ENCODE measurements at regions not wholly inside any gene's neighbourhood (a gene's known extent, or its start where the extent isn't known, plus 50 kb on each side); places are given as distances from the start of the nearest gene placed in this dataset.

DNA sequence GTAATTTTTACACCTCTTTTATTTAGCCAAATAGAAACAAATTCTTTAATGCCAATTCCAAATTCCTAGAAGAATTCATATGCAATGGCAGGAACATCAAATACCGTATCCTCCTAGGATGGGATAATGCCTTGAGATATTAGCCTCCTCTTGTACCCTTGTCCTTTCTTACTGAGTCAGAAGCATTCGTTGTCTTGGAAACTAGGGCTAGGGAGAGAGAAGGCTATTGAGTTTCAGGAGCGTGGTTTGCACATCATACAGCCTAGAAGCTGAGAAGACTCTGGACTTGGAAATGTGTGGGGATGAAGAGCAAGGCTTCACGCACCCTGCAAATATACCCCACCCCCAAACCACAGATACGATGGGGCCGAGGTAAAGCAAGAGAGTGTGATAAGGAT lies 300.7 kb downstream of the SP3 start:
- no peaks in the 10 kb centered on the region for H3K27me3 ChIP-seq
- no peaks in the 10 kb centered on the region for H3K9me3 ChIP-seq (ENCODE audit: low read depth)
- DNase-seq (ENCODE audit: low read depth in 1 of 2, low spot score in 1 of 2), result no peak
- no peaks in the 10 kb centered on the region for H3K4me1 ChIP-seq (ENCODE audit: low read depth)
- TF ChIP-seq, protein P1, sequence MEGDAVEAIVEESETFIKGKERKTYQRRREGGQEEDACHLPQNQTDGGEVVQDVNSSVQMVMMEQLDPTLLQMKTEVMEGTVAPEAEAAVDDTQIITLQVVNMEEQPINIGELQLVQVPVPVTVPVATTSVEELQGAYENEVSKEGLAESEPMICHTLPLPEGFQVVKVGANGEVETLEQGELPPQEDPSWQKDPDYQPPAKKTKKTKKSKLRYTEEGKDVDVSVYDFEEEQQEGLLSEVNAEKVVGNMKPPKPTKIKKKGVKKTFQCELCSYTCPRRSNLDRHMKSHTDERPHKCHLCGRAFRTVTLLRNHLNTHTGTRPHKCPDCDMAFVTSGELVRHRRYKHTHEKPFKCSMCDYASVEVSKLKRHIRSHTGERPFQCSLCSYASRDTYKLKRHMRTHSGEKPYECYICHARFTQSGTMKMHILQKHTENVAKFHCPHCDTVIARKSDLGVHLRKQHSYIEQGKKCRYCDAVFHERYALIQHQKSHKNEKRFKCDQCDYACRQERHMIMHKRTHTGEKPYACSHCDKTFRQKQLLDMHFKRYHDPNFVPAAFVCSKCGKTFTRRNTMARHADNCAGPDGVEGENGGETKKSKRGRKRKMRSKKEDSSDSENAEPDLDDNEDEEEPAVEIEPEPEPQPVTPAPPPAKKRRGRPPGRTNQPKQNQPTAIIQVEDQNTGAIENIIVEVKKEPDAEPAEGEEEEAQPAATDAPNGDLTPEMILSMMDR (IDR thresholded peaks at IDR 0.05; ENCODE audit: low read depth, low read length), result no peak
- H3K36me3 ChIP-seq, result no peaks in the 10 kb centered on the region
- H3K4me3 ChIP-seq, result no peak overlapping the region
- H3K27ac ChIP-seq, result no peak overlapping the region

DNA sequence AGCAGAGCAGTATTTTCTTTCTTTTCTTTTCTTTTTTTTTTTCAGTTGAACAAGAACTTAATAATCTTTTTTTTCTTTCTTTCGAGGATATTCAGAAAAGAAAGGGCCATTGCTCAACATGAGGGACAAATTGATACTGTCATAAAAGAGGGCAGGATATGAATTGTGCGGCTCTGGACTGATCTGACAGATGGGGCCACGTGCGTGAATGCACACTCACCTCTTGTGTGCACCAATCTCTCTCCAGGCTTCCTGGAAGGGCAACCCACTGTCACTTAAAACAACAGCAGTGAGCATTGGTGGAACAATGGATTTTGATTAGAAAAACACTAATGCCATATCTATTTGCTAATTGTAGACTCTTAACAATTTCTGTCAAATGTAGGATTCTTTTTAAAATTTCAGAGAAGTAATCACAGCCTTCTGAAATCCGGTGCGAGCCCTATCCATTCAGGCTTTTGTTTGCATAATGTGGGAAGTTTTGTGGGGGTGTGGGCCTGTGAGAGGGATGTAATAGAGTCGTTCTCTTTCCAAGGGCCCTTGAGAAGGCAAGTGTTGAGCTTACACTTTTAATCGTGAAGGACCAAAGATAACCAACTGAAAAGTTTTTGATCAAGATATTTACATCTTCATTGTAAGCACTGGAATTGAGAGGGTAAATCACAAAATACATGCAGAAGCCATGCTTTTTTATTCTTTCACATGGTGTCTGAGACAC lies 298.8 kb downstream of the SP3 start:
- H3K9me3 ChIP-seq (ENCODE audit: low read depth), result no peaks in the 10 kb centered on the region
- no peak for DNase-seq (ENCODE audit: low read depth in 1 of 2, low spot score in 1 of 2)
- H3K4me3 ChIP-seq, result no peak overlapping the region
- no peaks in the 10 kb centered on the region for H3K4me1 ChIP-seq (ENCODE audit: low read depth)
- TF ChIP-seq, protein P1 (IDR thresholded peaks at IDR 0.05; ENCODE audit: low read depth, low read length), result no peak
- no peaks in the 10 kb centered on the region for H3K27me3 ChIP-seq
- H3K27ac ChIP-seq, result no peak overlapping the region
- H3K36me3 ChIP-seq, result no peaks in the 10 kb centered on the region

DNA sequence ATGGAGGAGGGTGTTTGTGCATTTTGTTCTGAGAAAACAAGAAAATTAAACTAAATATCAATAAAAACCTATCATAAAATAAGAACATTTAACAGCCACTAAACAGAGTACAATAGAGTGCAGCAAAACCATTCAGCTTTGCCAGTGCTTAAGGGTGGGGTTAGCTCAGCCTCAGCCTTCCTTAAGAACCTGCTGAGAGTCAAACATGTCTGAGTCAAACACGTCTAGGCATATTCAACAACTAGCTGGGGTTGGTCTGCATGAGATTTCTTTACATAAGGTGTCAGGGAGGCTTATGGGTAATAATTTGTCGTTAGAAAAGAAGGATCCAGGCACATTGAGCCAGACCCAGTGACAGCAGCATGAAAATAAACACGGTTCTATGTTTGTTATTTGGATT lies 298.2 kb downstream of the SP3 start:
- Histone ChIP-seq H3K9me3 (ENCODE audit: low read depth) (no peaks in the 10 kb centered on the region), H3K36me3 (no peaks in the 10 kb centered on the region), H3K4me3 (no peak overlapping the region), H3K27me3 (no peaks in the 10 kb centered on the region), H3K27ac (no peak overlapping the region), H3K4me1 (ENCODE audit: low read depth) (no peaks in the 10 kb centered on the region)
- TF ChIP-seq, protein P1 (IDR thresholded peaks at IDR 0.05; ENCODE audit: low read depth, low read length), result no peak
- no peak for DNase-seq (ENCODE audit: low read depth in 1 of 2, low spot score in 1 of 2)

DNA sequence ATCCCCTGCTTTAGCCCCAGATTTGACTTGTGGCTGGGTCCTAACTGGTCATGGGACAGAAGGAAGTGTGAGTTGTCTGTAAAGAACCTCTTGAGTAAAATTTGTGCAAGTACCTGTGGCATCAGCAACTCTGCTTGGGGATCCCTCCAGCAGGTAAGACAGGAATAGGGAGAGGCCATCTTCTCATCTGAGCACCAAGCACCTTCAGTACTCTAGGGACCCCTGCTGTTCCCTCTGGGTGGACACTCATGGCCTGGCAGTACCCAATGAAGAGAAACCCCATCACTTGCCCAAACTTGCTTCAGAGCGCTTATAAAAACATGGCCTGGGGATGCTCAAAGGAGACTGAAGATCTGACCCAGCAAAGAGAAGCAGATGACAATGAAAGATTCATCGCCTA lies 297.8 kb downstream of the SP3 start:
- no peaks in the 10 kb centered on the region for H3K9me3 ChIP-seq (ENCODE audit: low read depth)
- H3K36me3 ChIP-seq, result no peaks in the 10 kb centered on the region
- no peak overlapping the region for H3K4me3 ChIP-seq
- no peaks in the 10 kb centered on the region for H3K27me3 ChIP-seq
- DNase-seq (ENCODE audit: low read depth in 1 of 2, low spot score in 1 of 2), result peak; percentile 11 to 23
- no peaks in the 10 kb centered on the region for H3K4me1 ChIP-seq (ENCODE audit: low read depth)
- TF ChIP-seq, protein P1 (IDR thresholded peaks at IDR 0.05; ENCODE audit: low read depth, low read length), result peak; percentile 26
- H3K27ac ChIP-seq, result no peak overlapping the region

DNA sequence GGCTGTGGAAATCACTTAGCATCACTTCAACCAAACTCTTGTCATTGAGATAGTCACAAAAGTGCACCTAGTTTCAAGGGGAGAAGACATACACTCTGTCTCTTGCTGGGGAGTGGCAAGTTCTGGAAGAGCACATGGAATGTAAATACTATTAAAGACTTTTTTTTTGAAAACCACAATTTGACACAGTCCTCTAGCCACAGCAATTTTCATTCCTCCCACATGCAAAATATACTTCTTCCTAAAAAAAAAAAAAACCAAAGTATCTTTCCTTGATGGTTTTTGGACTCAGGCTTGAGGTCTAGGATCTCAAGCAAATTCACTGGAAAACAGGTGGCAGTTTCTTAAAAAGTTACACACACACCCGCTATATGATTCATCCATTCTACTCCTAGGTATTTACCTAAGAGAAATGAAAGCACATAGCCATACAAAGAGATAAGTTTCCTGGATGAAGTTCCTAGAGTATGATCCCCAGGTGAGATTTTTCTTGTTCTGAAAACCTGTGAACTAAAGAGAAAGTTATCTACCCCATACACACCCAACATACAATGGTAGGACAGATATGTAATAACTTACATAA lies 295.8 kb downstream of the SP3 start:
- DNase-seq (ENCODE audit: low read depth in 1 of 2, low spot score in 1 of 2), result peak in 1 of 2 donors; percentile 7
- Histone ChIP-seq H3K27me3 (no peaks in the 10 kb centered on the region), H3K4me3 (no peak overlapping the region), H3K36me3 (no peaks in the 10 kb centered on the region), H3K9me3 (ENCODE audit: low read depth) (no peaks in the 10 kb centered on the region), H3K4me1 (ENCODE audit: low read depth) (no peaks in the 10 kb centered on the region), H3K27ac (no peak overlapping the region)
- TF ChIP-seq, protein P1 (IDR thresholded peaks at IDR 0.05; ENCODE audit: low read depth, low read length), result no peak

Data from cardiac muscle cell (in vitro differentiated cells and primary cell).